ENCODE measurements at regions not wholly inside any gene's neighbourhood (a gene's known extent, or its start where the extent isn't known, plus 50 kb on each side); places are given as distances from the start of the nearest gene placed in this dataset.

GRCh38 chr6:41430875-41431274 is 95.5 kb downstream of the NCR2 start:
- Mint-ChIP-seq H3K27ac (ENCODE audit: unreplicated experiment) (no peak overlapping the region), H3K9me3 (ENCODE audit: unreplicated experiment) (no peaks in the 10 kb centered on the region), H3K4me3 (ENCODE audit: unreplicated experiment) (no peak overlapping the region), H3K4me1 (ENCODE audit: unreplicated experiment) (peaks cover 3% of the 10 kb centered on the region), H3K36me3 (ENCODE audit: low read depth, unreplicated experiment) (peaks cover 4% of the 10 kb centered on the region), H3K27me3 (ENCODE audit: unreplicated experiment) (peaks cover 13% of the 10 kb centered on the region)
- no peak for DNase-seq (ENCODE audit: low spot score)
- TF ChIP-seq, protein P1, sequence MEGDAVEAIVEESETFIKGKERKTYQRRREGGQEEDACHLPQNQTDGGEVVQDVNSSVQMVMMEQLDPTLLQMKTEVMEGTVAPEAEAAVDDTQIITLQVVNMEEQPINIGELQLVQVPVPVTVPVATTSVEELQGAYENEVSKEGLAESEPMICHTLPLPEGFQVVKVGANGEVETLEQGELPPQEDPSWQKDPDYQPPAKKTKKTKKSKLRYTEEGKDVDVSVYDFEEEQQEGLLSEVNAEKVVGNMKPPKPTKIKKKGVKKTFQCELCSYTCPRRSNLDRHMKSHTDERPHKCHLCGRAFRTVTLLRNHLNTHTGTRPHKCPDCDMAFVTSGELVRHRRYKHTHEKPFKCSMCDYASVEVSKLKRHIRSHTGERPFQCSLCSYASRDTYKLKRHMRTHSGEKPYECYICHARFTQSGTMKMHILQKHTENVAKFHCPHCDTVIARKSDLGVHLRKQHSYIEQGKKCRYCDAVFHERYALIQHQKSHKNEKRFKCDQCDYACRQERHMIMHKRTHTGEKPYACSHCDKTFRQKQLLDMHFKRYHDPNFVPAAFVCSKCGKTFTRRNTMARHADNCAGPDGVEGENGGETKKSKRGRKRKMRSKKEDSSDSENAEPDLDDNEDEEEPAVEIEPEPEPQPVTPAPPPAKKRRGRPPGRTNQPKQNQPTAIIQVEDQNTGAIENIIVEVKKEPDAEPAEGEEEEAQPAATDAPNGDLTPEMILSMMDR (IDR thresholded peaks at IDR 0.05; ENCODE audit: unreplicated experiment): no peak

DNA sequence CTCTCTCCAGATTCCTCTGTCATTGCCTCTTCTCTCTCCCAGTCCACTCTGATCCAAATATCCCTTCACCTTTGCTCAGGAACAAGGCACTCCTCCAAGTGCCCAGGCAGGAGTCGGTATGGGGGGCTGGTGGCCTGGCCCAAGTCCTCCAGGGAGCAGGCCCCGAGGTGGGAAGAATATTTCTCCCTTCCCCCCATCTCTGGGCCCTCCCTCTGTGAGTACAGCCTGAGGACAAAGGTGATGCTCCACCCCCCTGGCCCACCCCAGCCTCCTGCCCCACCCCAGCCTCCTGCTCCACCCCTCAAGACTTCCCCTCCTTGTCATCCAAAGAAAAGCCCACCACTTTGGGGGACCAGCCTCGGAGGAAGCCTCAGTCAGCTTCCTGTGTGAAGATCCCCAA is 96.9 kb downstream of the NCR2 start:
- Mint-ChIP-seq H3K4me1 (ENCODE audit: unreplicated experiment) (peaks cover 3% of the 10 kb centered on the region), H3K4me3 (ENCODE audit: unreplicated experiment) (no peak overlapping the region), H3K27me3 (ENCODE audit: unreplicated experiment) (peaks cover 13% of the 10 kb centered on the region), H3K9me3 (ENCODE audit: unreplicated experiment) (no peaks in the 10 kb centered on the region), H3K27ac (ENCODE audit: unreplicated experiment) (no peak overlapping the region), H3K36me3 (ENCODE audit: low read depth, unreplicated experiment) (peaks cover 4% of the 10 kb centered on the region)
- DNase-seq (ENCODE audit: low spot score): no peak
- TF ChIP-seq, protein P1 (IDR thresholded peaks at IDR 0.05; ENCODE audit: unreplicated experiment): no peak

- no peak overlapping the region for H3K27ac Mint-ChIP-seq (ENCODE audit: unreplicated experiment)
- H3K4me3 Mint-ChIP-seq (ENCODE audit: unreplicated experiment): no peak overlapping the region
- peaks cover 2% of the 10 kb centered on the region for H3K4me1 Mint-ChIP-seq (ENCODE audit: unreplicated experiment)
- no peaks in the 10 kb centered on the region for H3K9me3 Mint-ChIP-seq (ENCODE audit: unreplicated experiment)
- DNase-seq (ENCODE audit: low spot score): no peak
- TF ChIP-seq, protein P1 (IDR thresholded peaks at IDR 0.05; ENCODE audit: unreplicated experiment): no peak
- peaks cover 7% of the 10 kb centered on the region for H3K27me3 Mint-ChIP-seq (ENCODE audit: unreplicated experiment)
- no peaks in the 10 kb centered on the region for H3K36me3 Mint-ChIP-seq (ENCODE audit: low read depth, unreplicated experiment)
These were observed 99.5 kb downstream of the NCR2 start for GRCh38 chr6:41434803-41435481.

DNA sequence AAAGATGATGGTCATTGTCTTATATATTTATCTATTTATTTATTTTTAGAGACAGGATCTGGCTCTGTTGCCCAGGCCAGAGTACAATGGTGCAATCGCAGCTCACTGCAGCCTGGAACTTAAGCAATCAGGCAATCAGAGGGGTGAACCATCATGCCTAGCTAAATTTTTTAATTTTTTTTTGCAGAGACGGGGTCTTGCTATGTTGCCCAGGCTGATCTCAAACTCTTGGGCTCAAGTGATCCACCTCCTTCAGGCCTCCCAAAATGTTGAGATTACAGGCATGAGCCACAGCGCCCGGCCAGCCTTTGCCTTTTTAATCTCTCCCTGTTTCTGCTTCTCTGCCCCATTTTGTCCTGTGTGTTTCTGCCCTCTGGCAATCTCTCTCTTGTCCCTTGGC is 102.2 kb downstream of the NCR2 start:
- H3K36me3 Mint-ChIP-seq (ENCODE audit: low read depth, unreplicated experiment): no peaks in the 10 kb centered on the region
- peaks cover 3% of the 10 kb centered on the region for H3K4me1 Mint-ChIP-seq (ENCODE audit: unreplicated experiment)
- TF ChIP-seq, protein P1 (IDR thresholded peaks at IDR 0.05; ENCODE audit: unreplicated experiment): no peak
- DNase-seq (ENCODE audit: low spot score): no peak
- H3K27ac Mint-ChIP-seq (ENCODE audit: unreplicated experiment): no peak overlapping the region
- H3K4me3 Mint-ChIP-seq (ENCODE audit: unreplicated experiment): no peak overlapping the region
- no peaks in the 10 kb centered on the region for H3K9me3 Mint-ChIP-seq (ENCODE audit: unreplicated experiment)
- peaks cover 8% of the 10 kb centered on the region for H3K27me3 Mint-ChIP-seq (ENCODE audit: unreplicated experiment)

DNA sequence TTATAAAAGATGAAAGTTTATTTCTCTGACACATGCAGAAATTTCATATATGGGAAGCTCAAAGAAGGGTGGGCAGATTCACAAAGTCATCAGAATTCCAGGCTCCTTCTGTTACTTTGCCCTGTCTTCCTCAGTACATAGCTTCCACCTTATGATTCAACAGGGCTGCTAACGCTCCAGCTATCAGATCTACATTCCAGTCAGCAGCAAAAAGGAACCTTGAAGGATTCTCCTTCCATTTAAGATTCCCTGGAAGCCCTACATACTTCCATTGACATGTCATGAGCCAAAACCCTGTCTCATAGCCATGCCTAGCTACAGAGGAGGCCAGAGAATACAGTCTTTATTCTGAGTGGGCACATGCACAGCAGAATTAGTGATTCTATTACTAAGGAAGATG is 103.3 kb downstream of the NCR2 start:
- TF ChIP-seq, protein P1 (IDR thresholded peaks at IDR 0.05; ENCODE audit: unreplicated experiment): no peak
- peaks cover 8% of the 10 kb centered on the region for H3K27me3 Mint-ChIP-seq (ENCODE audit: unreplicated experiment)

More for the DNA sequence above, 103.3 kb downstream of the NCR2 start:
- no peak for DNase-seq (ENCODE audit: low spot score)
- no peaks in the 10 kb centered on the region for H3K36me3 Mint-ChIP-seq (ENCODE audit: low read depth, unreplicated experiment)
- no peaks in the 10 kb centered on the region for H3K9me3 Mint-ChIP-seq (ENCODE audit: unreplicated experiment)
- H3K4me3 Mint-ChIP-seq (ENCODE audit: unreplicated experiment): no peak overlapping the region
- no peak overlapping the region for H3K27ac Mint-ChIP-seq (ENCODE audit: unreplicated experiment)
- H3K4me1 Mint-ChIP-seq (ENCODE audit: unreplicated experiment): peaks cover 8% of the 10 kb centered on the region

Data from endothelial cell (in vitro differentiated cells).